Smooth muscle cell (in vitro differentiated cells): ENCODE measurements at regions not wholly inside any gene's neighbourhood (a gene's known extent, or its start where the extent isn't known, plus 50 kb on each side); places are given as distances from the start of the nearest gene placed in this dataset.
A peak's percentile ranks its signal among the peaks of the same experiment; 100 is the strongest.

ENCODE experiments used
- DNase-seq: peaks from one replicate; lab custom pipeline; 2025; ENCODE audit not compliant: unreplicated experiment; lab: John Stamatoyannopoulos, UW
- H2AFZ ChIP-seq: fragments of 200-600 bp; sonication (generic); 2 replicates; pipeline ENCODE4 v1.6.0; 2016; ENCODE audit warnings: antibody characterized with exemption, low read depth, mild to moderate bottlenecking
- H3F3A ChIP-seq: fragments of 200-600 bp; sonication (generic); 2 replicates; pipeline ENCODE4 v1.6.0; 2017; ENCODE audit warnings: antibody characterized with exemption, low read depth
- H3K27ac ChIP-seq: fragments of 200-600 bp; sonication (generic); 2 replicates; pipeline ENCODE4 v1.5.1; 2016; ENCODE audit warnings: low read depth, mild to moderate bottlenecking
- H3K27me3 ChIP-seq: fragments of 200-600 bp; sonication (generic); 2 replicates; pipeline ENCODE4 v1.6.1; 2016; ENCODE audit warnings: low read depth, mild to moderate bottlenecking
- H3K36me3 ChIP-seq: fragments of 200-600 bp; sonication (generic); 2 replicates; pipeline ENCODE4 v1.5.1; 2016; ENCODE audit warnings: low read depth
- H3K4me1 ChIP-seq: fragments of 200-600 bp; sonication (generic); 2 replicates; pipeline ENCODE4 v1.5.1; 2016; ENCODE audit warnings: low read depth
- H3K4me2 ChIP-seq: fragments of 200-600 bp; sonication (generic); 2 replicates; pipeline ENCODE4 v1.6.0; 2016; ENCODE audit warnings: mild to moderate bottlenecking
- H3K4me3 ChIP-seq: fragments of 200-600 bp; sonication (generic); 2 replicates; pipeline ENCODE4 v1.5.1; 2016; ENCODE audit warnings: mild to moderate bottlenecking
- H3K79me2 ChIP-seq: fragments of 200-600 bp; sonication (generic); 2 replicates; pipeline ENCODE4 v1.6.0; 2016; ENCODE audit warnings: low read depth, mild to moderate bottlenecking
- H3K9ac ChIP-seq: fragments of 200-600 bp; sonication (generic); 2 replicates; pipeline ENCODE4 v1.6.0; 2016; ENCODE audit warnings: low read depth
- H3K9me3 ChIP-seq: fragments of 200-600 bp; sonication (generic); replicated peaks from 2 replicates; pipeline ENCODE4 v1.5.1; 2016; ENCODE audit warnings: low read depth
- H4K20me1 ChIP-seq: fragments of 200-600 bp; sonication (generic); 2 replicates; pipeline ENCODE4 v1.6.0; 2016; ENCODE audit warnings: low read depth
- CTCF ChIP-seq: fragments of 200-600 bp; sonication (generic); IDR thresholded peaks from 2 replicates; pipeline ENCODE4 v1.5.1; 2017; ENCODE audit warnings: borderline replicate concordance, mild to moderate bottlenecking, antibody characterized with exemption; ENCODE audit not compliant: insufficient read depth, poor library complexity, severe bottlenecking
- WGBS: methylation state at CpG from one replicate; pipeline ENCODE4 v1.1.7; 2016; ENCODE audit warnings: low lambda C conversion rate; 5-methylcytosine and 5-hydroxymethylcytosine counted together

GRCh38 chr14:81784084-81784483 lies 250.4 kb upstream of the SEL1L start:
- Histone ChIP-seq H3K4me2 (no peak overlapping the region), H3K36me3 (no peaks in the 10 kb centered on the region), H3K79me2 (no peaks in the 10 kb centered on the region), H3K9me3 (no peaks in the 10 kb centered on the region), H2AFZ (no peak overlapping the region), H3K4me3 (no peak overlapping the region), H3K27me3 (no peaks in the 10 kb centered on the region), H4K20me1 (no peaks in the 10 kb centered on the region), H3F3A (no peaks in the 10 kb centered on the region), H3K27ac (no peak overlapping the region), H3K9ac (no peak overlapping the region), H3K4me1 (no peaks in the 10 kb centered on the region)
- 82% methylated on average over 5 of the region's 5 CpGs for WGBS
- TF ChIP-seq CTCF: no peak
- no peak for DNase-seq

GRCh38 chr14:81797315-81797714 lies 263.7 kb upstream of the SEL1L start:
- Histone ChIP-seq H3K27ac (no peak overlapping the region), H3K79me2 (no peaks in the 10 kb centered on the region), H4K20me1 (no peaks in the 10 kb centered on the region), H3K36me3 (no peaks in the 10 kb centered on the region), H3K27me3 (no peaks in the 10 kb centered on the region), H3K4me2 (no peak overlapping the region), H3K9me3 (no peaks in the 10 kb centered on the region), H3F3A (no peaks in the 10 kb centered on the region), H3K9ac (no peak overlapping the region), H3K4me3 (no peak overlapping the region), H3K4me1 (no peaks in the 10 kb centered on the region), H2AFZ (no peak overlapping the region)
- no peak for TF ChIP-seq CTCF
- no peak for DNase-seq
- 90% methylated on average over 2 of the region's 2 CpGs for whole genome bisulfite sequencing

GRCh38 chr14:81801921-81802320 lies 268.3 kb upstream of the SEL1L start:
- Histone ChIP-seq H4K20me1 (no peaks in the 10 kb centered on the region), H3K4me1 (no peaks in the 10 kb centered on the region), H3K4me2 (peak overlapping the region; percentile 32), H3K27ac (no peak overlapping the region), H3K36me3 (no peaks in the 10 kb centered on the region), H3K9me3 (no peaks in the 10 kb centered on the region), H2AFZ (peak overlapping the region; percentile 54), H3K4me3 (no peak overlapping the region), H3K79me2 (no peaks in the 10 kb centered on the region), H3F3A (no peaks in the 10 kb centered on the region), H3K9ac (no peak overlapping the region), H3K27me3 (no peaks in the 10 kb centered on the region)
- no peak for TF ChIP-seq CTCF
- DNase-seq: no peak
- 57% methylated on average over 5 of the region's 5 CpGs for WGBS

- peak overlapping the region; percentile 32 for H3K4me2 ChIP-seq
- H3K79me2 ChIP-seq: no peaks in the 10 kb centered on the region
- no peak for TF ChIP-seq CTCF
- H3K4me1 ChIP-seq: no peaks in the 10 kb centered on the region
- peaks cover 3% of the 10 kb centered on the region for H3F3A ChIP-seq
- H3K9ac ChIP-seq: no peak overlapping the region
- no peak overlapping the region for H3K4me3 ChIP-seq
- no peaks in the 10 kb centered on the region for H3K9me3 ChIP-seq
- DNase-seq: no peak
- no peaks in the 10 kb centered on the region for H3K27me3 ChIP-seq
- no peak overlapping the region for H3K27ac ChIP-seq
- no peaks in the 10 kb centered on the region for H3K36me3 ChIP-seq
- no peaks in the 10 kb centered on the region for H4K20me1 ChIP-seq
- H2AFZ ChIP-seq: peak overlapping the region; percentile 54
- 57% methylated on average over 2 of the region's 2 CpGs for WGBS
Measured at GRCh38 chr14:81802341-81802740, 268.7 kb upstream of the SEL1L start.
